ACHN (cell line): ENCODE measurements at regions not wholly inside any gene's neighbourhood (a gene's known extent, or its start where the extent isn't known, plus 50 kb on each side); places are given as distances from the start of the nearest gene placed in this dataset.

Experiments
- DNase-seq: peaks from one replicate; pipeline ENCODE4 v3.0.0-alpha.2; 2015
- in situ Hi-C: cut with HindIII; loops from 2 replicates; pipeline ENCODE4 v1.10.0; 2017; ENCODE audit warnings: low sequenced_read_pairs, low pct_ligation_motif_present, low pct_unique_long_range_greater_than_20kb

DNA sequence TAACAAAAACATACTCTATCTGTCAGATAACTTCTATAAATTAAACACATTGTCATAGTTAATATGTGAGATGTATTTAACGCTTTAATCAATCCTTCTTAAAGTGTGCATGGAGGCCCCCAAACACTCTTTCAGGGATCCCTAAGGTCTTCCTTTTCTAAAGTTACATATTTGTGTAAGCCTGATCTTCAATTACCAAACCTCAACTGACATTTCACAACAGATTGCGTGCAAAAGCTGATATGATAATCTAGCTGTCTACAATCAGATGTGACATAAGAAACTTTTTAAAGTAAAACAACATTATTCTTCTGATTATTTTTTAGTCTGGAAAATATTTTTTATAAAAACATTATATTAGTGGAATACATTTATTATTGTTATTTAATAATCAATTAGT lies 1850.4 kb downstream of the OLFM4 start:
- DNase-seq: no peak
- in situ Hi-C loops: no loop called here

DNA sequence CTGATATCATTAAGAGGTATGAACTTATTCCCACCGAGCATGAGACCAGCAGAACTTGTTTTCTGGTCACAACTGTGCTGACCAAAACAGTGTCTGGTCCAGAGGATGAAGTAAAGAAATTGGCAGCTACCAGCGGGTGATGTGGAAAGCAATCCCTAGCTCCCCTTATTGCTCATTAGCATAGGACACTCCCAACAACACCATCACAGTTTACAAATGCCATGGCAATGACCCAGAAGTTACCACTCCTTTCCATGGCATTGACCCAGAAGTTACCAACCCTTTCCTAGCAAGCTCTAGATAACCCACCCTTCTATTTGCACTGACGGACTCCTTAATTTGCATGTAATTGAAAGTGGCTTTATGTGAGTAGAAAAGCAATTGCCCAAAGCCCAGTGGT lies 1856.1 kb downstream of the OLFM4 start:
- in situ Hi-C loops: no loop called here
- no peak for DNase-seq

DNA sequence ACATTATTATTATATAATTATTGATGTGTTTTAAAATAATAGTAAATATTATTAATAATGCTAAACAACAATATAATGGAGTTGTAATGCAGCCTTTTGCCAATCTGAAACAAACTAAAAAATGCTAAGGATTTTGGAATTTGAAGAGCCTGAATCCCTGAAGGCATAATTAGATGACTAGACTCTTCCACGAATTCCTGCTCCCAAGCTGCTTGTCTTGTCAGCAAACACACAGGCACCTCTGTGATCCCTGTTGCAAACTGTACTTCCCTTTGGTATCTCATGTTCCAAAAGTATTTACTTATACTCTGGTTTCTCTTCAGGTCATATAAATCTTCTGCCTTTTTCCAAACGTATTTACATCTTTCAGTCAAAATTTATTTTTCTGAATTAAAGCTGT lies 1862.4 kb downstream of the OLFM4 start:
- no peak for DNase-seq
- in situ Hi-C loops: no loop called here

DNA sequence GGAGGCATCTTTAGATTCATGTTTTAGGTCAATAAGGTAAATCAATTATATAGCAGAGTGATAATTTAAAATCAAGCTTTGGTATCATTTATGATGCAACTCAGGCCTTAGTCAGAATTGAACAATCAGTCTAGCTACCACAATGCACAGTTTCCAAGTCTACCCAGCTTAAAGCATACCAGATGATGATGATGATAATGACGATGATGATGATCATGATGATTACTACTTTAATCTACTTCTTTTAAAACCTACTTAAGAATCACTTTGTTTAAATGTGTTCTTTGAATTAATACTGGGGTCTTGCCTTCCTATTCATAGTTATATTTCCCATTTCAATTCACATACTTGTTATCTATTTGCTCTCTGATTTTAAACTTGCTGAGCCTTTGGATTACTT lies 1872.7 kb downstream of the OLFM4 start:
- in situ Hi-C loops: no loop called here

DNA sequence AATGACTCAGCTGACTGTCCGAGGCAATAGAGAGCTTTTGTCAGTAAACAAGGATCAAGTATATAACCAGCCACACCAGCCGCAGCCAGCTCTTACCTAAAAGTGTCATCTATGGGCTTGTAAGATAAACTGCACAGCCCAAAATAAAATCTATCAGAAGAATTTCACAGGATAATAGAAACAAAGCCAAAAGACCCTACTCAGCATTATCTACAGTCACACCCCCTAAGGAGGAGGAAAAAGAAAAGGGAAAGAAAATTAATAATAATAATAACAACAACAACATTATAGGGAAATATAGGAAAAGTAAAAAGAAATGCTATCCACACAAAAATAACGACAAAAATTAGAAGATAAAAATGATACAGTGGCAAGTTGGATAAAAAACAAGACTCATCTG lies 1883.8 kb downstream of the OLFM4 start:
- in situ Hi-C loops: no loop called here

More for the DNA sequence above, 1872.7 kb downstream of the OLFM4 start:
- no peak for DNase-seq

DNA sequence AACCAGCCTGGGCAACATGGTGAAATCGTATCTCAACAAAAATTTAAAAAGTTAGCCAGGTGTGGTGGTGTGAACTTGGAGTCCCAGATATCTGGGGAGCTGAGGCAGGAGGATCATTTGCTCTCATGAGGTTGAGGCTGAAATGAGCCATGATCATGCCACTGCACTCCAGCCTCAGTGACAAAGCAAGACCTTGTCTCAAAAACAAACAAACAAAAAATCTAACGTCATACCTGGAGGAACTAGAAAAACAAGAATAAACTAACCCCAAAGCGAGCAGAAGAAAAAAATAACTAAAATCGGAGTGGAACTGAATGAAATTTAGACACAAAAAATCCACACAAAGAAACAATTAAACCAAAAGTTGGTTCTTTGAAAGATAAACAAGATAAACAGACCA lies 1885.1 kb downstream of the OLFM4 start:
- in situ Hi-C loops: no loop called here

More for the DNA sequence above, 1883.8 kb downstream of the OLFM4 start:
- no peak for DNase-seq

DNA sequence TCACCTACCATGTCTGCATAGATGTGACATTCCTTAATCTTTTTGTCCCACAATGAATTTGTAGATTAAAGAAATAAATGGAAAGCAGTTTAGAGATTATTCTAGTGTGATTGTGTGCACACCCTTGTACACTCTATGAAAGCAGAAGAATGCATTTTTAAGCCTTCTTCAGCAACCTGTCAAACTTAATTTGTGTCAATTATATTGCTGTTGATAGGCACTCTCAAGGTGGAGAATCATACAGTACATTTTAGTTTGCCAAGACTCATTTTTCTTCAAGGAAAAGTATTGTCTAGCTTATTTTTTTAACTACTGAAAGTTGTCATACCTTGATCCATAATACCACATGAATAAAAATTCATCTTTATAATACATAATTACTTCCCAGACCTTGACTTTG lies 1898.9 kb downstream of the OLFM4 start:
- in situ Hi-C loops: no loop called here
- DNase-seq: no peak

More for the DNA sequence above, 1885.1 kb downstream of the OLFM4 start:
- DNase-seq: no peak

DNA sequence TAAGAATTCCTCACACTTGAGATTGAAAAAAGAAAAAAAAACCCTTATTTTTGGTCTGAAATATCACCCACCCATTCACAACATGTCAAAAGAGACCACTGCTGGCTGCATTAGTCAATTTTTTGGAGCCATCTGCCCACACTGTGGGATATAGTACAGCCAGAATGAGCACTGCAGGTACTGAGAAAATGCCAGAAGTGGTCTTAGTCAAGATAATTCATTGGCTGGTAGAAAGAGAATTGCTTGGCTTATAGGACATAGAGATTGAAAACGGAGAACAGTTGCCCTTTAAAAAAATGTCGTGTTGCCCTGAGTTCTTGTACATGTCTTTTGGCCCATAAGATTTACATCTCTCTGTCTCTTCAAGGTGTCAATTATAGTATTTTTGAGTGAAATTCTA lies 1899.5 kb downstream of the OLFM4 start:
- in situ Hi-C loops: no loop called here
- DNase-seq: no peak

DNA sequence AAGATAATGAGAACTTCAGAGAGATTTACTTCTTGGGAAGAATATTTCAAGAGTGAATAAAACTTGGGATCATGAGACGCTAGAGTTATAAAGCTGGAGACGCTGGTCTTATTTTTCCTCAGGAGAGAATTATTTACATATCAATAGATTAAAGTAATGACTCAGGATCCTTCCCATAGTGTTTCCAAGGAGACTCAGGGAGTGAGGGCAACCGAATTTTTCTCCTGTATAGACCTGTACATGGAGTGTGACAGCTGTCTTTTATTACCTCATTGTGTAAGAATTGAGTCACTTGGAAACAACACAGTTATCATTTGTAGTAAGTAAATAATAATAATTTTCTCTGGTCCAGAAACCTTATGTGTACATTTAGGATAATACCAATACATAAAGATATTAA lies 1905.5 kb downstream of the OLFM4 start:
- DNase-seq: no peak
- in situ Hi-C loops: no loop called here

DNA sequence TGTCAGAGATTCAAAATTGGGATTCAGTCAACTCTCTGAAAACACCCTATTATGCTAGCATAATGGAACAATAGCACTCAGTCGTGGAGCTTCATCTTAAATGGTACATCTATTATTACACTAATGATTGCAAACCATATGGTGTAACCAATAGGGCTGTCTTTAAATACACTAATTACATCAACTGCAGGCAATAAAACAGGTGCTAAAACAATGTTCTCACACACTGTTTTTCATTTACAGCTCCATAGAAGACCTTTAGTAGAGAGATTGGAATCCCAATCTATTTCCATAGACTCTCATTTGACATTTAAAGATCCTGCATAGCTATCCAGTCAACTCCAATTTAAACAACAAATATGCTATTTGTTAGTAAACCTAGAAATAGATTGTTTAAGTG lies 1917.4 kb downstream of the OLFM4 start:
- no peak for DNase-seq
- in situ Hi-C loops: no loop called here

DNA sequence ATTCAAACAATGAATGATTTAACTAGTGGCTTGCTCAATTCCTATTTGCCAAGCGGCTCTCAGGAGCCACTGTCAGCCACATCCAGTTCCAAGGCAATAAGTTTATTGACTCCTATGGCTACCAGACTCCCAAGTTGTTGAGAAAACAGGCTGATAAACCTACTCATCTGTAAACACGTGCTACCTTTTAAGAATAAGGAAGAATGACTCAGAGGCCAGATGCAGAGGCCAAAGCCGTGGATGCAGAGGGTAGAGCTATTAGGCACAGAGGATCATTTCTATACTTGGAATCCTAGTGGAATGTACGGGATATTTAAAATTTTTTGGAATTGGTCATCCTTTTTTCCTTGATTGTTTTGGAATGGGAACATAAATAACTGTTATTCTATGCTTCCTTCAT lies 1921.1 kb downstream of the OLFM4 start:
- in situ Hi-C loops: no loop called here
- DNase-seq: no peak

DNA sequence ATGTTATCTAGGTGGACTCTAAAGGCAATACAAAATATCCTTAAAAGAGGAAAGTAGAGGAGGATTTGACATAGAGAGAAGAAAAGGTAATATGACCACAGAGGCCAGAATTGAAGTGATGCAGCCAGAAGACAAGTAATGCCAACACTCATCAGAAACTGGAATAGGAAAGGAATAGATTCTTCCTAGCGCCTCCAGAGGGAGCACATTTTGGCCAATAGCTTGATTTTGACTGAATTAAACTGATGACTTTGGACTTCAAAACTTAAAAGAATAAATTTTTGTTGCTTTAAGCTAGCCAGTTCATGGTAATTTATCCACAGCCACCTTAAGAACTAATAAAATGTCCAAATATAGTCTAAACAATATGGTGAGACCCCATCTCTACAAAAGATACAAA lies 1921.9 kb downstream of the OLFM4 start:
- in situ Hi-C loops: no loop called here
- DNase-seq: no peak

DNA sequence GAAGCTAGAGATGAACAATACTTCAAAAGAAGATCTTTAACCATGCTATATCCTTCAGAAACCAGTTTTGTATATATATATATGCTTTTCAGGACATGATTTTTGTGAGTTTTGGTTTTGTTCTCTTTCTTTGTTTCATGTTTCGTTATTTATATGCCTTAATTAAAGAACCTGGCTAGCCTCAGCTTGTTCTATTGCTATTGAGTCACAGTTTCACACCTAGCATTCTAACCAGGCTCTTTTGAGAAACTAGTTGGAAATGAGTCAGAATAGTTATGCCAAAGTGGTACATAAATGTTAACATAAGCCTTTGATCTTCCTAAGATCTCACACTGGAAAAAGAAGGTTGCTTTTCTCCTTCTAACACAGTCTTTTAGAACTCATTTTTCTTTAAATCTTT lies 1925.2 kb downstream of the OLFM4 start:
- in situ Hi-C loops: no loop called here
- DNase-seq: no peak

DNA sequence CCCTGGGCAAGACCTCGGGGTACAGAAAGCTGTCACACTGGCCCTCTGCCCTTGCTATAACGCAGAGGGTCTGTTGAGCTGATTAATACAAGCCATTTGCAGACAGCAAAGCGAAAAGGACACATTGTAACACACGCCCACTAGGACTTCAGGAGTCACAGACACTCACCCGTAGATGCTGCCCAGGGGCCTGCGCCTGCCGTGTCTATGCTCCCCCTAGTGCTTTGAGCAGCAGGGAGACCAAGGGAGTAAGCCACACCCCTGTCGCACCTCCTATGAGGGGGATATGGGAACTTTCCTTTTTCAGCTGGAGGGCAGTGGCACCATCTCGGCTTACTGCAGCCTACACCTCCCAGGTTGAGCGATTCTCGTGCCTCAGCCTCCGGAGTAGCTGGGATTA lies 1930.2 kb downstream of the OLFM4 start:
- in situ Hi-C loops: no loop called here
- DNase-seq: no peak

DNA sequence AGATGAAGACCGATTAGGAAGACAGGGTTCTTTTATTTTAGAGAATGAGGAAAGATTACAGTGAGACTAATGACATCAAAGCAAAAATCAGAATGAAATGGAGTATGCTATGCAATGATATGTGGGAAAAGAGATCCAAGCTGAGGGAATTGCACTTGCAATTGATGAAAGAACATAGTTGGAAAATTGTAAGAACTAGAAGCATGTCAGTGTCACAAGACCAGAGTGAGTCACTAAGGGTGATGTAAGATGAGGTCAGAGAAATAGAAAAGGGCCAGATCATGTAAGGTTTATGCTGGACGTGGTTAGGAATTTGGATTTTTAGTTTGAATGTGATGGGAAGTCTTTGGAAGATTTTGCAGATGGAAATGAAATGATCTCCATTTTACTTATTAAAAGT lies 1937.3 kb downstream of the OLFM4 start:
- in situ Hi-C loops: no loop called here
- DNase-seq: peak; percentile 17

DNA sequence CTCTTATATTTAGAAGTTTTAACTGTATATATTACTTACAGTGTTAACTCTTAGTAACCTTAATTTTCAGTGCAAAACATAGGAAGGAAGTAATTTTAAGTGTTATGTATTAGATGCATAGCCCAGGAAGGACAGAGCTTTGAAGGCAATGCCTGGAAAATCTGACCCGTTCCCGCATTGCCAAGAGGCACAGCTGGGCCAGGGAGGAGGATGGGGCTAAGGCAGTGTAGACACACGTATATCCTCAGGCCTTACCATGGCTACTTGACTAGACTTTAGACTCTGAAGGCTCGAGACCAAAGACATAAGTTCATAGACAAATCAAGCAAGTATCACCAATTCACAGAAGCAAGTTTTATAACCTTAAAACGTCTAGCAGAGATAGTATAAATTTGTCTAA lies 1944.2 kb downstream of the OLFM4 start:
- in situ Hi-C loops: no loop called here
- DNase-seq: no peak

DNA sequence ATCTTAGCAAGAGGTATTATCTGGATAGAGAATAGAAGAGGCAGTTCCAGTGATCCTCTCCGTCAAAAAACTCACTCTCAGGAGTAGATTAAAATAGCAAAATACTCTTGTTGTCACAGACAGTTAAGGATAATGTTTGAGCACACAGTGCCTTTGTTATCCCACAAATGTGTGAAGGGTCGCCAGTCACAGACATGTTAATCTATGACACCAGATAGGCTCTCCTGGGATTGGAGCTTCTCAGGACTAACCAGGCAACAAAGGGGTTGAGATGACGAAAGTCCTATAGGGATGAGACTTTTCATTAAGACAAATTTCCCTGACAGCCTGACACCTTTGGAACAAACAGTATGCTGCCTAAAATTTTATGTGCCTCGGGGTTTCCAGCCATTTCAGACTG lies 1947.1 kb downstream of the OLFM4 start:
- DNase-seq: no peak
- in situ Hi-C loops: no loop called here

DNA sequence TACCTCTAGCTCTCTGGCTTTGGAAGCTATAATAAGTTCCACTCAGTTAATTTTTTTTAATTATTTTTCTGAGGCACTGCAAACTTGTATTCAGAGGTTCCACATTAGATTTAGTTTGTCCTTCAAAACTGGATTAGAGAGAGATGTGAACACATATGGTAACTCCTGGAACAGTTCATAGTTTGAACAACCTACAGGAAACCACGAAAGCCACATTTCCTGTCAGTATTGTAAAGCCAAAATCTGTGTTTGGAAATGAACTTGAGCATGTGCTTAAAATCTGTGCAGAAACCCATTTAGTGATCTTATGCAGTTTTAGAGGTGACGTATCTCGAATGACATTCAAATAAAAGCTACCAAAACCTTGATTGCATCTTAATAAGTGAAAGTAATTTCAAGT lies 1952.0 kb downstream of the OLFM4 start:
- in situ Hi-C loops: no loop called here
- DNase-seq: no peak

DNA sequence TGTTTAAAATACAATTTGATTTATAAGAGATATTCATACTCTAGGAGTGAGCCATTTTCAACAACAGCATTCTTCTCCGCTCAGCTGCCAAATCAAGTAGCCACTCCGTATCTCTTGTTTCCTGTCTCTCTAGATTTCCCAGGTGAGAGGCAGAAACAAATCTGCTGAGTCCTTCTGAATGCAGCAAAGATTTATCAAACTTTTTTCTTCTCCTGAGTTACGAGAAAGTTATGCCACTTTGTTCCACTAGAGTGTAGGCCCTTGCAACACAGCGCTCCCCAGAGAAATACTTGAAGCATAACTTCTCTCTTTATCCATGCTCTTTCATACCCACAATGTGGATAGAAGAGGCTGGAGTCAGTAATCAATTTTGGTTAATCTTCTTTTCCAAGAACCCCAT lies 1960.8 kb downstream of the OLFM4 start:
- in situ Hi-C loops: no loop called here
- no peak for DNase-seq

DNA sequence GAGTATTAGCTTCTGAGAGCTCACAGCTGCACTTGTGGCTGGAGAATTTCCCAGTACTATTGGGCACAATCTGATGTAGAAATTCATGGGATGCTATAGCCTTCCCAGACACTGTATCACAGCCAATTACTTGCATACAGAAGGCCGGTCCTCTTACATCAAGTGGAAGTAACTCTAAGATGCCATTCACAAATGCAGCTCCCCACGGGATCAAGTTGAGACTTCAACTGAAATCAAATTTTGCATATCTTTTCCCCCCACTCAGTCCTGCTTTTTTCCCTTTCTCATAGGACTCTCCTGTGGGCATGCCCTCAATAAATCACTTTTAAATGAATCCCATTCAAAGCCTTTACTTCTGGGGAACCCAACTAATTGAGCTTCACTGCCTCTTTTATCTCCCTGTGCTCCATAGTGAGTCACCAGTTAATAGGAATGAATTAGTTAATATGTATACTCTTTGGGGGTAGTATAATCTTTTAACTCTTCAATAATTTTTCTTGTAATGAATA lies 1970.8 kb downstream of the OLFM4 start:
- DNase-seq: no peak
- in situ Hi-C loops: no loop called here

DNA sequence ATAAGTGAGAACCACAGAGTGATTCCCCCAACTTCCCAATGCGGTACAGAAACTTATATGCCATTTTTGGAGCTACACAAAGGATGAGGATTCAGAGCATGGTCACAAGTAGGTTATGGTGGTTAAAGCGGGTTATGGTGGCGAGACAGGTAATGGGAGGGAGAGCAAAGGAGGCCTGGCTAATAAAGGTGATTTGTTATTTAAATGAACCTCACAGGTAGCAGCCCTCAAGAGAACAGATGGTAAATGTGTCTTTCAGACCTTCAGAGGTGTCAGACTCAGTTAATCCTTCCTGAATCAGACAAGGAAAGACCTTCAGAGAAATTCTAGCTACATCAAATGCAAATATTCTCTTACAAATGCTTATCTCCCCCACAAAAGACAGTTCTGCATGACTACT lies 1971.4 kb downstream of the OLFM4 start:
- DNase-seq: no peak
- in situ Hi-C loops: no loop called here
